Fibroblast of villous mesenchyme (primary cell): ENCODE measurements at regions not wholly inside any gene's neighbourhood (a gene's known extent, or its start where the extent isn't known, plus 50 kb on each side); places are given as distances from the start of the nearest gene placed in this dataset.

Experiments used
- DNase-seq: peaks from one replicate; pipeline ENCODE4 v3.0.0-alpha.2; 2010; ENCODE audit warnings: low read depth
- H3K4me3 ChIP-seq: 2 replicates; pipeline ENCODE4 v1.5.1; 2011; ENCODE audit warnings: low read depth, mild to moderate bottlenecking, low read length
- TF ChIP-seq, protein P1 (sequence below): IDR thresholded peaks from 2 replicates; pipeline ENCODE4 v1.5.1; 2012; ENCODE audit warnings: low read depth, mild to moderate bottlenecking, low read length; ENCODE audit not compliant: insufficient read depth

DNA sequence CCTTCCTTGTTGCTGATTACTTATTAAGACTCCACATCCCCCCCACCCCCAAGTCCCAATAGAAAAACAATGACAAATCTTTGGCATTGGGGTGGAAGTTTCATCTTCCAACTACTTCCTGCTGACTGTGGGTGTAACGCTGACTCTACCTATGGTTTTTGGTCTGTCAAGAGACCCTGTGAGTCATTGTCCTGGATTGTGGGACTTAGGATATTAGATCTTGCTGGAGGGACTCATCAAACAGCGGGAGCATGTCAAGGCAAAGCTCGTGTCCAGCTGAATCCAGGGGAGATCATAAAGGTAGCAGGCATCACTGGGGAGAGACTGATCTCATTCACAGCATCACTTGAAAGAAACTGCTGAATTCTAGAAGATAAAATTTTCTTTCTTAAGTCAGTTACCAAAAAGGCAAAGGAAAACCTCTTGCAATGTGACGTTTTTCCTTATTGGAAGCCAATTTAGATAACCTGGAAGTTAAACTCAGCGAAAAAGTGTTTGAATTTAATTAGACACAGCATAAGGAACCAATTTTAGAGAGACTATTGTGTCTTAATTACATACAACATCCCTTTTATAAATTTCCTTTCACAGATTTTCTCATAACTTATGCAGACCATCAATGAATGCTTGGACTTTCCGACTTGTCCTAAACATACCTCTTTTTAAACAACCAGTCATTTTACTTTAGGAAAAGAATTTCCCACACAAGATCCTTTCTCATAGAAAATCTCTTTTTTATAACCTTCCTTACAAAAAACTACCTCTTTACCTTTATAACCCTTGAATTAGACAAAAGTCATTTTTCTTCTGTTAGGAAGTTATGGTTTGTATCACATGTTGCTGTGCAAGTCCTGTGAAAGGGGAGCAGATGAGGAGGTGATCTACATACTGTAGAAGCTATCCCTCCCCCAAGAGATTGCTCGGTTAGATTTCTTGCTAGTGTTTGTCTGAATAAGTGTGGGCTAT lies 94.6 kb upstream of the SCAF11 start:
- TF ChIP-seq, protein P1, sequence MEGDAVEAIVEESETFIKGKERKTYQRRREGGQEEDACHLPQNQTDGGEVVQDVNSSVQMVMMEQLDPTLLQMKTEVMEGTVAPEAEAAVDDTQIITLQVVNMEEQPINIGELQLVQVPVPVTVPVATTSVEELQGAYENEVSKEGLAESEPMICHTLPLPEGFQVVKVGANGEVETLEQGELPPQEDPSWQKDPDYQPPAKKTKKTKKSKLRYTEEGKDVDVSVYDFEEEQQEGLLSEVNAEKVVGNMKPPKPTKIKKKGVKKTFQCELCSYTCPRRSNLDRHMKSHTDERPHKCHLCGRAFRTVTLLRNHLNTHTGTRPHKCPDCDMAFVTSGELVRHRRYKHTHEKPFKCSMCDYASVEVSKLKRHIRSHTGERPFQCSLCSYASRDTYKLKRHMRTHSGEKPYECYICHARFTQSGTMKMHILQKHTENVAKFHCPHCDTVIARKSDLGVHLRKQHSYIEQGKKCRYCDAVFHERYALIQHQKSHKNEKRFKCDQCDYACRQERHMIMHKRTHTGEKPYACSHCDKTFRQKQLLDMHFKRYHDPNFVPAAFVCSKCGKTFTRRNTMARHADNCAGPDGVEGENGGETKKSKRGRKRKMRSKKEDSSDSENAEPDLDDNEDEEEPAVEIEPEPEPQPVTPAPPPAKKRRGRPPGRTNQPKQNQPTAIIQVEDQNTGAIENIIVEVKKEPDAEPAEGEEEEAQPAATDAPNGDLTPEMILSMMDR: no peak

GRCh38 chr12:46082490-46083200 lies 92.3 kb upstream of the SCAF11 start:
- DNase-seq: no peak

More for the DNA sequence above, 94.6 kb upstream of the SCAF11 start:
- DNase-seq: no peak
- no peak overlapping the region for H3K4me3 ChIP-seq

DNA sequence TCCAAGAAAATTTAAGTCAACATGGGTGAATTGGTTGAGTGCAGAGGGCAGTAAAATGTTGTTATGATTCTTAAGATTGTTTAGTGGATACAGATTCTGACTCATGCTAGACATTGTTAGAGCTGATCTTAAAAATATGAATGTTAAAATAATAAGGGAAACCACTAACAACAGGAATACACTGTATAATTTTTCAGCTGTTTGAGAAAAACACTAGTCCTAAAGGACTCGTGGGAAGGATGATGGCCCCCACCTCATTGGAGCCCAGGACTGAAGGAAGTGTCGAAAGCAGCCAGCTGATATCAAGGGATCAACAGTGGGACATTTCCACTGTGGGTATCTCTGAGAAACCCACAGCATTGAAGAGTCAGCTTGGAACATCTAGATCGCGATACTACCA lies 82.9 kb upstream of the SCAF11 start:
- H3K4me3 ChIP-seq: no peak overlapping the region
- TF ChIP-seq, protein P1: no peak
- DNase-seq: peak; percentile 12

More at GRCh38 chr12:46082490-46083200, 92.3 kb upstream of the SCAF11 start:
- TF ChIP-seq, protein P1: no peak
- no peak overlapping the region for H3K4me3 ChIP-seq

DNA sequence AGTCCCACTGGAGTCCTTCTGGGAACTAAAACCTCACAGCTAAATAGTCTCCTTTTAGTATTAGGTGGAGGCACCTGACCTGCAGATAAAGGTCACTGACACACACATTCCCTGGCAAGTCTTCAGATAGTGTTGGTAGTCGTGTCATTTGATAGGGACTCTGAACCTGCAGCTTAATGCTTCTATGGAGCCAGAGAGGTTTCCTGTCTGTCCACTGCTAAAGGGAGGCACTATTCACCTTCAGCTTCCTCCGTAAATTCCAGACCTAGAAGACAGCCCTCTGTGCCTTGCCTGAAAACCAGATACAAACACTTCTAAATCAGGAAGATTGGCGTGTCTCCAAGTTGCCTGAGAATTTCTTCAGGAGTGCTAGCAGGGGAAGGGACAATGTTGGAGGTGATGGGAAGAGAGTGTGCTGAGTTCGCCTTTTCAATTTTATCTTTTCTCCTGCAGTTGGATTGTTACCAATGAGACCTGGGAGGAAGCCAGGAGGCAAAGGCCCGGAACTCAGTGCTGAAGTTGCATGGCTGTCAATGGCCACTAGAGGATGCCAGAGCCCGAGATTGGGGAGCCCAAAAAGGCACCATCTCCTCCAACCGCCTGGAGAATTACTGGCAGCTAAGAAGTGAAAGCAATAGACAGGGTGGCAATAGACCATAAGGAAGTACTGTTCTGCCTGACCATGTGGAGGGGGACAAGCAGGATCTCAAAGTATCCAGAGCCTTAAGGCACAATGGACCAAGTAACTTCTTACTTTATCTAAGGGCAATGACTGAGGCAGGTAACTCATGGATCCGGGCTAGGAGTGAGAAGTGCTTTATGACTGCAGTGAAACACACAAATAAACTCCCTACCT lies 81.6 kb upstream of the SCAF11 start:
- no peak overlapping the region for H3K4me3 ChIP-seq
- TF ChIP-seq, protein P1: peak; percentile 100
- peak; percentile 74 for DNase-seq

GRCh38 chr12:46071335-46071734 lies 81.0 kb upstream of the SCAF11 start:
- DNase-seq: no peak
- H3K4me3 ChIP-seq: no peak overlapping the region
- TF ChIP-seq, protein P1: no peak

DNA sequence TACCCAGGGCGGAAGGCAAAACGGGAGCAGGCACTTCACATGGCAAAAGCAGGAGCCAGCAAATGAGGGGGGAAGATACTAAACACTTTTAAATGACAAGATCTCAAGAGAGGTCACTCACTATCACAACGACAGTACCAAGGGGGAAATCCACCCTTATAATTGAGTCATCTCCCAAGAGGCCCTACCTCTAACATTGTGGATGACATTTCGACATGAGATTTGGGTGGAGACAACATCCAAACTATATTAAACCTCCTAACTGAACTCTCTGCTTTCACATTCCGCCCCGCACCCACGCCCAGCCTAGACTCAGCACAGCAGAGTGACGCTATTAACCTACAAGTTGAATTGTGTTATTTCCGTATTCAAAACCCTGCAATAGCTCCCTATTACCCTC lies 76.7 kb upstream of the SCAF11 start:
- no peak overlapping the region for H3K4me3 ChIP-seq
- DNase-seq: no peak
- TF ChIP-seq, protein P1: no peak
